Mesenteric fat pad (tissue), 1 donor: ENCODE measurements at regions not wholly inside any gene's neighbourhood (a gene's known extent, or its start where the extent isn't known, plus 50 kb on each side); places are given as distances from the start of the nearest gene placed in this dataset.

Experiments
- DNase-seq: peaks from one replicate; pipeline ENCODE4 v3.0.0-alpha.2; 2020; ENCODE audit warnings: low spot score
- donor health status: DM: yes; HTN: yes; CAD: no.

DNA sequence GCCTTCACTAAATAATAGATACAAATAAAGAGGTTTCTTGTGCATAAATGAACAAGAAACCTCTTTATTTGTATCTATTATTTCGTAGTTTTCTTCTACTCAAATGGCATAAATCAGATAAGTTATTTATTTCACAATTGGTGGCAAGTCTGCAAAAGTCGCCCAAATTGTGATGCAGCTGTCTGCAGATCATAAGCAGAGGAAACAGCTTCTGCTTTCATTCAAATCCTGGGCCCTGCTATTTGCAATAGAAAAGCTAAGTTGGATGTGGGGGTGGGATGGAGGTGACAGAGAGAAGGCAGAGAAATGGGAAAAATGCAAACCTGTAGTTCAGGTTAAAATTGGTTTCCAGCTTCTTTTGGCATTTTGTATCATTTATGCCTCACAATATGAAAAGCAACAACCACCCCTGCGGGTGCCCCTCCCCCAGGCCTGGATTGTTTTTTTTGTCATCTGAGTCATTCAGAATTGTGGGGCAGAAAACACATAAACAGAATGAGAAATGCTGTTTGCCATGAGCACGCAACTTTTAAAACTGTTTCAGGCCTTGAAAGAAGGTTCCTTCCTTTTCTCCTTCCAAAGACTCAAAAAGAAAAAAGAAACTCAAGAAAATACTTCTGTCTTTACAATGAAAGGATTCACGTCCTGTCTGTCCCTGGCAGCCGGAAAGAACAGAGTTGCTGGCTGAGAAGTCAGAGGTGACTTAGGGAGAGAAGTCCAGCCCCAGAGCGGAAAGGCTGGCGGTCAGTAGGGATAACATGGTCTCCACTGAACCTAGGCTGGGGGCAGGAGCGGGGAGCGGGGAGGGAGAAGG, 132.9 kb downstream of the BAMBI start:
- no peak for DNase-seq

DNA sequence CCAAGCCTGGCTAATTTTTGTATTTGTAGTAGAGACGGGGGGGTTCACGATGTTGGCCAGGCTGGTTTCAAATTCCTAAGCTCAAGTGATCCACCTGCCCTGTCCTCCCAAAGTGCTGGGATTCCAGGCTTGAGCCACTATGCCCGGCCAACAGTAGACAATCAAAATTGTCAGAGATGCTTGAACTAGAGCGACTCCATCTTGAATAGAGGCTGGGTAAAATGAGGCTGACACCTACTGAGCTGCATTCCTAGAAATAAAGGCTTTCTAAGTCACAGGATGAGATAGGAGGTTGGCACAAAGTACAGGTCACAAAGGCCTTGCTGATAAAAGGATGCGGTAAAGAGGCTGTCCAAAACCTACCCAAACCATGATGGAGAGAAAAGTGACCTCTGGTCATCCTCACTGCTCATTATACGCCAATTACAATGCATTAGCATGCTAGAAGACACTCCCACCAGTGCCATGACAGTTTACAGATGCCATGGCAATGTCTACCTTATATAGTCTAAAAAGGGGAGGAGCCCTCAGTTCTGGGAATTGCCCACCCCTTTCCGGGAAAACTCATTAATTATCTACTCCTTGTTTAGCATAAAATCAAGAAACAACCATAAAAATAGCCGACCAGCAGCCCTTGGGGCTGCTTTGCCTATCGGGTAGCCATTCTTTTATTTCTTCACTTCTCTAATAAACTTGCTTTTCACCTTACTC, 134.5 kb downstream of the BAMBI start:
- DNase-seq = no peak

DNA sequence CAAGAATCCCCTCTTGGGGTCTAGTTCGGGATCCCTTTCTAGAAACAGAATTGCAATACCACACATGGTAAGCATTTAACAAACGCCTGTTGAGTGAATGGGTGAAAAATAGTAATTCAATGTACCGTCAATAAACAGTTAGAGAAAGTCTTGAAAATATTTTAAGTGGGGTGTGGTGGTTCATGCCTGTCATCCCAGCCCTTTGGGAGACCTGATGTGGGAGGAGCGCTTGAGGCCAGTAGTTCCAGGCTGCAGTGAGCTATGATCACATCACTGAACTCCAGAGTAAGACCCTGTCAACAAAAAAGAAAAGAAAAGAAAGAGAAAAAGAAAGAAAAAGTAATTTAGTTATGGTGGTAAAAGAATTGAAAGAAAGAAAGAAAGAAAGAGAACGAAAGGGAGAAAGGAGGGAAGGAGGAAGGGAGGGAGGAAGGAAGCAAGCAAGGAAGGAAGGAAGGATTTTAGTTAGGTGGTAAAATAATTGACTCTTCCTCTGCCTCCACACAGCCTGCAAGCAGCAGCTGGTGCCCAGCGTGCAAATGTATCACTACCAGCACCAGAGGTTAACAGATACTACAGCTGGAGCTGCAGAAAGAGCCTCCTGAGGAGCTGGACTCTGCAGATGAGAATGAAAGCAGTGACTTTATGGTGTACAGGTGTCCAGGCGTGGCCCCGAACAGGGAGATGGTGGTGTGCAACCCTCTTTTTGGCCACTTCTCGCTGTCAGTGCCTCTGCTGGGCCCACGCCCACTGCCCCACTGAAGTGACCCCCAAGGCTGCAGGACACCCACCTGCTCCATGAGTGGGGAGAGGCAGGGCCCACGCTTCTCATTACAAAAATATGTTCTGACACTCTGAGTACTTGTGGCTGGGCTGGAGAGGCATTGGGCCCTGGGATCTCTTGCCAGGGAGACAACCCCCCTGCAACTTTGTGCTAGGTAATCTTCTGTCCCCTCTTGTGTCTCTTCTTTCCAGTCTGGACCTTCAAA, 135.4 kb downstream of the BAMBI start:
- no peak for DNase-seq

DNA sequence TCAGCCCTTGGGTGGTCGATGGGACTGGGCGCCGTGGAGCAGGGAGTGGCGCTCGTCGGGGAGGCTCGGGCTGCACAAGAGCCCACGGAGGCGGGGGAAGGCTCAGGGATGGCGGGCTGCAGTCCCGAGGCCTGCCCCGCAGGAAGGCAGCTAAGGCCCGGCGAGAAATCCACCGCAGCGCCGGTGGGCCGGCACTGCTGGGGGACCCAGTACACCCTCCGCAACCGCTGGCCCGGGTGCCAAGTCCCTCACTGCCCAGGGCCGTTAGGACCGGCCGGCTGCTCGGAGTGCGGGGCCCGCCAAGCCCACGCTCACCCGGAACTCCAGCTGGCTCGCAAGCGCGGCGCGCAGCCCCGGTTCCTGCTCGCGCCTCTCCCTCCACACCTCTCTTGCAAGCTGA, 138.4 kb downstream of the BAMBI start:
- DNase-seq = no peak

DNA sequence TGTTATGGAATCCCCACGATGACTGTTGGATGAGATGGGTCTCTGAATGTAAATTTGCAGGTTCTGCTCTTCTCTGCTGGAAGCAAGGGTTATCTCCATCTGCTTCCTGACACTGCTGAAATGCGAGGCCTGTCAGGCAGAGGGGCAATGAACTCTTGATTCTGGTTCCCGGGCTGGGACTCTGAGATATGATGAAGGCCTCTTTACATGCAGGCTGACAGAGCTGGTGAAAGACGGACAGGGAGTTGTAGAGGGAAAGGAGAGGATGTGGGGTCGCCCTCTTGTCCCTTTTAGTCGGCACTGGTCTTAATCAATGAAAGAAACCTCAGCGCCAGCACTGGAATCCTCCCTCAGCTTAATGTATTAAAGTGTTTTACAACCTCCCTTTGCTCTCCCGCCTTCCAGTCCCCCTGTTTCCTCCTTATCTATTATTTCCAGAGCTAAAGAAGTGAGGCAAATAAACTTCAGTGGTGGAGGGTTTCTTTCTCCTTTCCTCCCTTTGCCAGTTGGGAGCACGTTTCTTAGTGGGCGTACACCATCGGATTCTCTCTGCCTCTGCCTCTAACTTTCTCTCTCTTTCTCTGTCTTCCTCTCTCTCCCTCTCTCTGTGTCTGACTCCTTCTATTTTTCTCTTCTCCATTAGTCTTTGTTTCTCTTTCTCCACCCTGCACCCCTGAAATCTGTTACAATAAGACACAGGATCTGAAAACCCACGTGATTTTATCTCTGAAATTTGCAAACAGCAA, 145.6 kb downstream of the BAMBI start:
- DNase-seq = no peak

DNA sequence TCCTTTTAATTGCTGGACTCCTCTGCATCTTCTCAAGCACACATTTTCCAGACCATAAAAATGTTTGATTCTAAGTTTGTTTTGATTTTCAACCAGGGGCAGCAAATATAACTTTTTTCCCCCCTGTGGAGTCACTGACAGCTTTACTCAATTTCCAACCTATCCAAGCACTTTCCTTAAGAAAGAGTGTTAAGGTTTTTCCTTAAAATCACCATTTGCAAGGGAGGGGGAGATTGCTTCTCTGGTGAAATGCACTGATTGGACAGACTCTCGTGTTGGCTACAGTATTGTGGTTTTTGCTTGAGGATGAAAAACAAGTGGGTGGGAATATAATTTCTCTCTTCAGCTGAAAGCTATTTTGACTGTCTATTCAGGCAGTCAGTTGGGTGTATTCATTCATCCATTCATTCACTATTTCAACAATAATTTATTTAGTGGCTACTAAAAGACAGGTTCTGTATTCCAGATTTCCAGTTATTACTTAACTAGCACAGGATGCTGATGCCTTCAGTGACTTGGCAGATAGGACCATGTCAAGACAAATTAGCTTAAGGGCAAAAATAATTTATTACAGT, 146.3 kb downstream of the BAMBI start:
- DNase-seq = no peak

DNA sequence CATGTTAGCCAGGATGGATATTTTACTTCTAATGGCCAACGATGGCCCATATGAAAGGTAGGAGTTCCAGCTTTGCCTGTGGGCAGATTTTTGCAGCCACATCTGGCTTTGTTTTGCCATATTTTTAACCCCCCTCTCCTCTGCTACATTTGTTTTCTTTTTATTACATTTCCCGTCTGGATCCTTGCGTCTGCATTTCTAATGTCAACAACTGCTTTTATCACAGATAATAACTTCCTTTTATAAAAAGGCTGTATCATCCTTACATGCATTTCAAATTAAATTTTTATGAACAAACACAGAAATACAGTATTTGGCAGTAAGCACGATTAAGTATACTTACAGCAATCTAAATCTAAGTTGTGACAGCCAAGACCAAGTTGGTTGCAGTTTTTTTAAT, 156.0 kb downstream of the BAMBI start:
- DNase-seq = no peak

DNA sequence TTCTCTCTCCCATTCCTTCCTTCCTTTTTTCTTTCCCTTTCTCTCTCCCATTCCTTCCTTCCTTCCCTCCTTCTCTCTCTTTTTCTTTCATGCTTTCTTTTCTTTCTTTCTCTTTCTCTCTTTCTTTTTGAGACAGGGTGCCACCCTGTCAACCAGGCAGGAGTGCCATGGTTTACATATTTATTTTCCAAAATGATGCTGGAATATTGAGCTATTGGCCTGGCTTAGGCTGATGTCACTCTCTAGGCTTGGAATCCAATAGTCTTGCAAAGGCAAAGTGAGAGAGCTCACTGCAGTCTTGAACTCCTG, 159.1 kb downstream of the BAMBI start:
- DNase-seq = no peak

DNA sequence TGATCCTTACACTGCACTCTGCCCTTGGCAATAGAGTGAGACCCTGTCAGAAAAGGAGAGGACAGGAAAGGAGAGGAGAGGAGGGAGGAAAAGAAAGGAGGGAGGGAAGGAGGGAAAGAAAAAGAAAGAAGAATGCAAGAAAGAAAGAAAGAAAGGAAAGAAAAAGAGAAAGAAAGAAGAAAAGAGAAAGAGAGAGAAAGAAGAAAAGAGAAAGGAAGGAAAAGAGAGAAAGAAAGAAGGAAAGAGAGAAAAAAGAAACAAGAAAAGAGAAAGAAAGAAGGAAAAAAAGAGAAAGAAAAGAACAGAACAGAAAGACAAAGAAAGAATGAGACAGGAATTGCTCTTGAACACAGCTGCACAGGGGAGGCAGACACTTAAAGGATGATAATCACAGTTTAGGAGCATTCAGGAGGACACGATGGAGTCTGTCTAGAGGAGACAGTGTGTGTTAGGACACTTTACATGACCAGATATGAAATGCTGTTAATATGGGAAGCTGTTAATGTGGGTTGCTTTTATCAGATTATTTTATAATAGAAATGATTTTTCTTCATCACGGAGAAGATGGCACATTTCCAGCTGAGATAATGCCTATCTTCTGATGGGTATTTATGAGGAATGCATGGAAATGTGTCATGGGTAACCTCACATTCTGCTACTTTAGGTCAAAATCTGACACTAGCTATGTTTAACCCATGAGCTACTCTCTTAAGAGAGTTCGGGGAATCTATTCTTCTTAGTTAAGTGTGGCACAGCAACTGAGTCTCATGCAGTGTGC, 160.5 kb downstream of the BAMBI start:
- no peak for DNase-seq

DNA sequence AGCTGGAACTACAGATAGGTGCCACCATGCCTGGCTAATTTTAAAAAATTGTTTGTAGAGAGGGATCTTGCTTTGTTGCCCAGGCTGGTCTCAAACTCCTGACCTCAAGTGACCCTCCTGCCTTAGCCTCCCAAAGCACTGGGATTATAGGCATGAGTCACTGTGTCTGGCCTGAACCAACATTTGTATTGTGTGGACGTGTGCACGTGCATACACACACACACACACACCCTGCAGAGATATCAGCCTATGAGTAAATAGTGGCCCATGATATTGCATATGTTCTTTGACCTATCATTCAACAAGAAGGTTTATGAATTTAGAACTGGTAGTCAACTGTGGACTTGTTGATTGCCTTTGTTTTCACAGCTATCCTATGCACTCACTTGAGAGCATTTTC, 161.6 kb downstream of the BAMBI start:
- no peak for DNase-seq

DNA sequence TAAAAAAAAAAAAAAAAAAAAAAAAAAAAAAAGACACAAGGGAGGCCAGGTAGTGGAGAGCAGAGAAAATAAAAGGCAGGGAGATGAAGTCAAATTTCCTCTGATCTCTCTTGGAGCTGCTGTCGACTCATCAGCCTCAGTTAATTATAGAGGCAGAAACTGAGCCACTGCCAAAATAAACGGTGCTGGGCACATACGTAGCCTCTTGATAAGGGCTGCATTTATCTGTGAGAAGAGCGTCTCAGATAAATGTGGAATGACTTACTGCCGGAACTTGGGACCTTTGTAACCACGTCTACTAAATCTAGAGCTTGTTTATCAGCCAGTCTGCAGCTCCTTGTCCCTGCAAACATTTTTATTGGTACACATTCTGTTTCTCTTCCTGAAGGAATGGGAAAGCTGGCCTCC, 162.3 kb downstream of the BAMBI start:
- no peak for DNase-seq

DNA sequence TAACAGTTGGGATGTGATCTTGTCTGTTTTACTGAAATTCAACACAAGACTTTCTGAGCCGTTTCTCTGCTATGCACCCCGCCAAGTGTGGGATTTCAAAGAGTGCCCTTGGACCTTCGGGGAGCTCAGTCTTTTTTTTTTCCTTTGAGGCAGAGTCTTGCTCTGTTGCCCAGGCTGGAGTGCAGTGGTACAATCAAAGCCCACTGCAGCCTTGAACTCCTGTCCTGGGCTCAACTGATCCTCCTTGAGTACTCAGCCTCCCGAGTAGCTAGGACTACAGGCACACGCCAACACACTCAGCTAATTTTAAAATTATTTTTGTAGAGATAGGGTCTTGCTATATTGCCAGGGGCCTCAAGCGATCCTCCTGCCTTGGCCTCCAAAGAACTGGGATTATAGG, 162.9 kb downstream of the BAMBI start:
- no peak for DNase-seq

DNA sequence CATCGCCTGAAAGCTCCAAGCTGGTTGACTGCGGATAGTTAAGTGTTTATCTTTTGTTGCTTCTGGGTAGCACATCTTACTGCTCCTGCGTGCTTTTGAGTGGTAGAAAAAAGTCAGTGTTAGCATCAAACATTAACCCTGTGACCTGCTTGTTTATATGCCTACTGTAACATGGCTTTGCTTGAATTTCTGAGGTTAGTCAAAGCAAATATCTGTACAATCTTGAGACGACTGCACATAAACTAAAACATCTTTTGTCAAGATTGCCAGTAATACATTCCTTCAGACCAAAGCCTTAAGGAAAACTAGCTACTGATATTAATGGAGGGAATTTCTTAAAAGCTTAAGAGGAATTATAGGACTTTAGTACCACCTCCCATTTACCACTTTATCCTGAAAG, 163.7 kb downstream of the BAMBI start:
- DNase-seq = no peak

DNA sequence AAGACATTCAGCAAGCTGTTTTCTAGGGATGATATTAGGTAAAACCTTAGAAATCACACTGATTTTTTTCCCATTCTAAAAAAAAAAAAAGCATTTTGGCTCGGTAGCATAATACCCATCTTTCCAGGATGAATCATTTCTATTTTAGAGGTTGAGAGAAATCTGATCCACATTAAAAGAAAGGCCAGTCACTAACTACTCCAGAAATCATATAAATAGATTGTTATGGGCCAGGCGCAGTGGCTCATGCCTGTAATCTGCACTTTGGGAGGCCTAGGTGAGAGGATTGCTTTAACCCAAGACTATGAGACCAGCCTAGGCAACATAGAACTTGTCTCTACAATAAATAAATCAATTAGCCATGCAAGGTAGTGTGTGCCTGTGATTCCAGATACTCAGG, 164.3 kb downstream of the BAMBI start:
- DNase-seq = no peak

DNA sequence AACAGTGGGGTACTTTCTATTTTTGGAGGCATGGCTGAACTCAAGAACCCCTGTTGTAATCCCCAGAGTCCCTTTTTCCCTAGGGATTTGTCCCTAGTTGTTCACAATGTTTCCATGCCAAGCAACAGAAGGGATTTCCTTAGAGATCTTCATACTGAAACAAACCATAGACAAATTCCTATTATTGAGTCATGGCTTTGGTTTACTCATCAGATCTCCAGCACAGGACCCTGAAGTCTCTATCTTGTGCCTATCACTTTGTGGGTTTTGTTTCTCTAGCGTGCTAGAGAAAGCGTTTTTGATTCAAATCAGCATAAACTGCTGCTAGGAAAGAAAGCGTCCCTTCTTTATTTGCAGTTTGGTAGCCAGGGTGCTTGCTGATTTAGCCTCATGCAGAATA, 165.0 kb downstream of the BAMBI start:
- DNase-seq = no peak

DNA sequence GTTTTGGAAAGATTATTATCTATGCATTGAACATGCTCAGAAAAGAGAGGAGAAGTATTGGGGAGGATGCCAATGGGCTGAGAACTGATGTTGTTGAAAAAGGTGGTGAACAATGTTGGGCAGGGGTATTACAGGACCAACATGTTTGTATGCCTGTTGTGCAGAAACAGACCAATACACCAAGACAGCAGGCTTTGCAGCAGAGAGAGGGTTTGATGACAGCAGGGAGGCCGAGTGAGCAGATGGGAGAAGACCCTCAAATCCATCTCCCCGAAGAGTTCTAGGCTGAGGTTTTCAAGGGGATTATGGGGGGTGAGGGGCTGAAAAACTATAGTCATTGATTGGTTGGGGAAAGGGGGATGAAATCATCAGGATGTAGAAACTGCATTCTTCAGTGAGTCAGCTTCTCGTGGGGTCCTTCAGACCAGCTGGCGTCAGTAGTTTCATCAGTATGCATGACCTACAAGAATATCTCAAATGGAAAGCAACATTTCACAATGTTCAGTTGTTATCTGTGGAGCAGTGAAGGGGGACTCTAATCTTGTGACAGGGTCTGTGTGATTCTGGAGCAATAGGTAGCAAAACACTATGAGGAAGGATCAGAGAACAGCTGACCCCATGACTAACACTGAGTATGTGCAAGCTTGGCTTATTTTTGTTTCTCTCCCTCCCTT, 167.8 kb downstream of the BAMBI start:
- no peak for DNase-seq

DNA sequence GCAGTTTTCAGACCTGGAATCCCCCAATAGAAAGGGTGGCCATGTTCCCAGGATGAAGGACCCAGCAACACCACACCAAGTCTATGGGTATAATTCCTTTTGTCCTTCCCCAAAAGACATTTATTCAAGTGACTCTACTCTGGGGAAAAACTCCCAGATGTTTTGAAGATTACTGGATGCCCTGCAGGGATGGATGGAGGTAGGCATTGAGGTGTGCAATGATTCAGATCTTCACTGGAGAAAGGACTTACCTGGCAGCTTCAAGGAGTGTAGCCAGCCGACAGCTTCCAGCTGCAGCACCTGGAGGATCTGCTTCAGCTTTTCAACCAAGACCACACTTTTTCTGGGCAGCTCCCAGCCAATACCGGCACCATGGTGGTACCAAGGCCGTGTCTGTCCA, 172.0 kb downstream of the BAMBI start:
- DNase-seq = no peak

DNA sequence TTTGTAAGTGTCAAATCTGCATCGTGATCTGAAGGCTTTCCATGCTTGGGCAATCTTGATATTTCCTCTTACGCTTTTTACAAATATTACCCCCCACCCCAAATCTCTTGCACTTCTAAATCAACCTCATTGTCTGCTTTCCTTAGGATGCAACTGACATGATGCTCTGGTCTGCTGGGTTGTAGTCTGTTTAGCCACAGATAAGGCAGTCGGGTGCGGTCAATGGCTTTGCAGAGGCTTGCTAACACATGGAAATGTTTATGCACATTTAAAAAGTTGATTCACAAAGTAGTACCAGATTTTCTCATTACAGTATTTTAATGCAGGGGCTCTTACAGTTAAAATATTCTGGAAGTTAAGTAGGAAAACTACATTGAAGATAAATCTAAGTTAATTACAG, 172.5 kb downstream of the BAMBI start:
- no peak for DNase-seq

DNA sequence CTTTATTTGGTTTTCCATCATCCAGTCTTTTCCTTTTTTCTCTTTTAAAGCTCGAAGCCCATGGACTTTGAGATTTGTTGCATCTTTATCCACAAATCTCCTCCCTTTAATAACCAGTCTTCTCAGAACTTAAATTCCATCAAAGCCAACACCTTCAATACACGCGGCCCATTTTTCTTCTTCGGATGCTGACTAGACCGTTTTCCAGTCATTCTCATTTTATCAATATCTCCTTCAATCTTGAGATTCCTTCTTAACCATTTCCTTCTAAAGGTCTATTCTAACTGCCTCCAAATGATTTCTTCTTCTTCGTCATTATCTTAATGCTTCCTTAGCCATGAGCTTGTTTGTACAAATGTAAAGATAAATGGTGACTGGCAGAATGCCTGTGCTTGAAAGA, 173.5 kb downstream of the BAMBI start:
- DNase-seq = no peak

DNA sequence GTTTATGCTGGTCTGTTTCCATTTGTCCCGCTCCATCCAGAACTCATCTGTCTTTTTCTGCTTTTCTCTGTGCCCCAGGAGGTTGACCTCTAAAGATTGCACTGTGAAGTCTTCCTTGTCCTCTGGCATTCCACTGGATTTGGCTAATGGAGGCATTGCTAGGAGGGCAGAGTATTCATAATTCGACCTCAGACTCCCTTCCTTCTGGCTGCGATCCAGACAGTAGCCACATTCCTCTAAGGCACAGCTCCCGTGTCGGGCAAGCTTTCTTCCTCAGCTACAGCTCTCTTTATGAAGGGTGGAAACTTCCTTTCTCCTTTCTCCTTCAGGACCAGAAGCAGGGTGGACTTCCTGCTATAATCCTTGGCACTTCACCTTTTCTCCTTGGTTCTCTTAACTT, 175.9 kb downstream of the BAMBI start:
- DNase-seq = no peak
